Thoracic aorta (tissue), 2 donors: ENCODE measurements at regions not wholly inside any gene's neighbourhood (a gene's known extent, or its start where the extent isn't known, plus 50 kb on each side); places are given as distances from the start of the nearest gene placed in this dataset.

Experiments used
- ATAC-seq: fragments of 150-250 bp; one replicate; pipeline ENCODE4 v1.8.0; 2017; ENCODE audit warnings: low read depth; ENCODE audit not compliant: insufficient number of reproducible peaks, low FRiP score
- DNase-seq: peaks from one replicate; pipeline ENCODE4 v3.0.0-alpha.2; 2020; ENCODE audit warnings: low spot score
- H3K27ac ChIP-seq, 2 donors: fragments of 200-600 bp; sonication (generic); 1 replicate in 1 of 2; 2 replicates in 1 of 2; pipeline ENCODE4 v1.5.1; 2016; ENCODE audit warnings: mild to moderate bottlenecking in 2 of 2, moderate library complexity in 2 of 2
- H3K27me3 ChIP-seq: fragments of 200-600 bp; sonication (generic); replicated peaks from 2 replicates; pipeline ENCODE4 v1.6.0; 2016; ENCODE audit warnings: mild to moderate bottlenecking; ENCODE audit not compliant: insufficient read depth
- H3K36me3 ChIP-seq: fragments of 200-600 bp; sonication (generic); one replicate; pipeline ENCODE4 v1.5.1; 2016
- H3K4me1 ChIP-seq, 2 donors: fragments of 200-600 bp; sonication (generic); 1 replicate in 1 of 2; 2 replicates in 1 of 2; pipeline versions ENCODE4 v1.5.1 to v1.6.0; 2016; ENCODE audit warnings: low read depth in 2 of 2, mild to moderate bottlenecking in 1 of 2; ENCODE audit not compliant: control insufficient read depth in 1 of 2
- H3K4me3 ChIP-seq: fragments of 200-600 bp; sonication (generic); 2 replicates; pipeline ENCODE4 v1.5.1; 2016; ENCODE audit warnings: mild to moderate bottlenecking
- H3K9me3 ChIP-seq: fragments of 200-600 bp; sonication (generic); 2 replicates; pipeline ENCODE4 v1.5.1; 2016
- CTCF ChIP-seq: fragments of 200-600 bp; sonication (generic); IDR thresholded peaks from one replicate; pipeline ENCODE4 v1.5.1; 2019; ENCODE audit warnings: antibody characterized with exemption

GRCh38 chr21:16752475-16752857 is 760.4 kb upstream of the CXADR start:
- no peak for ATAC-seq
- no peak for TF ChIP-seq CTCF
- no peak overlapping the region for H3K27ac ChIP-seq

GRCh38 chr21:16755061-16755460 is 757.8 kb upstream of the CXADR start:
- no peak for DNase-seq
- no peaks in the 10 kb centered on the region for H3K27me3 ChIP-seq
- no peak overlapping the region for H3K27ac ChIP-seq
- no peaks in the 10 kb centered on the region for H3K36me3 ChIP-seq
- H3K4me3 ChIP-seq = no peak overlapping the region
- H3K9me3 ChIP-seq = no peaks in the 10 kb centered on the region
- TF ChIP-seq CTCF = no peak
- H3K4me1 ChIP-seq = no peaks in the 10 kb centered on the region
- ATAC-seq = no peak

More at GRCh38 chr21:16752475-16752857, 760.4 kb upstream of the CXADR start:
- no peaks in the 10 kb centered on the region for H3K36me3 ChIP-seq
- no peak overlapping the region for H3K4me3 ChIP-seq
- no peaks in the 10 kb centered on the region for H3K4me1 ChIP-seq
- no peak for DNase-seq
- no peaks in the 10 kb centered on the region for H3K9me3 ChIP-seq
- no peaks in the 10 kb centered on the region for H3K27me3 ChIP-seq

GRCh38 chr21:16767201-16767600 is 745.6 kb upstream of the CXADR start:
- Histone ChIP-seq H3K27me3 (no peaks in the 10 kb centered on the region), H3K4me1 (no peaks in the 10 kb centered on the region), H3K36me3 (no peaks in the 10 kb centered on the region), H3K27ac (no peak overlapping the region), H3K4me3 (no peak overlapping the region), H3K9me3 (no peaks in the 10 kb centered on the region)
- DNase-seq (no peak), ATAC-seq (no peak)
- no peak for TF ChIP-seq CTCF

GRCh38 chr21:16768096-16768495 is 744.7 kb upstream of the CXADR start:
- Histone ChIP-seq H3K4me1 (no peaks in the 10 kb centered on the region), H3K4me3 (no peak overlapping the region), H3K27me3 (no peaks in the 10 kb centered on the region), H3K36me3 (no peaks in the 10 kb centered on the region), H3K9me3 (no peaks in the 10 kb centered on the region), H3K27ac (no peak overlapping the region)
- no peak for TF ChIP-seq CTCF
- DNase-seq (no peak), ATAC-seq (no peak)

GRCh38 chr21:16770266-16770665 is 742.6 kb upstream of the CXADR start:
- Histone ChIP-seq H3K4me1 (no peaks in the 10 kb centered on the region), H3K36me3 (no peaks in the 10 kb centered on the region), H3K9me3 (no peaks in the 10 kb centered on the region), H3K4me3 (no peak overlapping the region), H3K27me3 (no peaks in the 10 kb centered on the region), H3K27ac (no peak overlapping the region)
- TF ChIP-seq CTCF = no peak
- no peak for DNase-seq
- ATAC-seq = no peak
